Endothelial cell (in vitro differentiated cells): ENCODE measurements at regions not wholly inside any gene's neighbourhood (a gene's known extent, or its start where the extent isn't known, plus 50 kb on each side); places are given as distances from the start of the nearest gene placed in this dataset.

Experiments
- DNase-seq: peaks from one replicate; pipeline ENCODE4 v3.0.0; 2021; ENCODE audit warnings: low spot score
- H3K27ac Mint-ChIP-seq: one replicate; pipeline ENCODE4 v1.8.0; 2021; ENCODE audit warnings: mixed read lengths, inconsistent platforms; ENCODE audit not compliant: unreplicated experiment
- H3K27me3 Mint-ChIP-seq: one replicate; pipeline ENCODE4 v1.8.0; 2021; ENCODE audit warnings: mild to moderate bottlenecking, moderate library complexity, mixed read lengths, inconsistent platforms; ENCODE audit not compliant: unreplicated experiment
- H3K36me3 Mint-ChIP-seq: one replicate; pipeline ENCODE4 v1.8.0; 2021; ENCODE audit warnings: mild to moderate bottlenecking, low read depth, mixed read lengths, inconsistent platforms; ENCODE audit not compliant: unreplicated experiment
- H3K4me1 Mint-ChIP-seq: one replicate; pipeline ENCODE4 v1.8.0; 2021; ENCODE audit warnings: mild to moderate bottlenecking, mixed read lengths, inconsistent platforms; ENCODE audit not compliant: unreplicated experiment
- H3K4me3 Mint-ChIP-seq: one replicate; pipeline ENCODE4 v1.8.0; 2021; ENCODE audit warnings: mild to moderate bottlenecking, mixed read lengths, inconsistent platforms; ENCODE audit not compliant: unreplicated experiment
- H3K9me3 Mint-ChIP-seq: one replicate; pipeline ENCODE4 v1.8.0; 2021; ENCODE audit warnings: mixed read lengths, inconsistent platforms; ENCODE audit not compliant: unreplicated experiment
- CTCF ChIP-seq: fragments of 200-600 bp; sonication (generic); IDR thresholded peaks from one replicate; pipeline ENCODE4 v1.5.0; 2021; ENCODE audit warnings: antibody characterized with exemption; ENCODE audit not compliant: unreplicated experiment

- no peak for DNase-seq
- Mint-ChIP-seq H3K27me3 (no peaks in the 10 kb centered on the region), H3K27ac (no peak overlapping the region), H3K4me1 (no peaks in the 10 kb centered on the region), H3K4me3 (no peak overlapping the region), H3K36me3 (peaks cover 5% of the 10 kb centered on the region), H3K9me3 (no peaks in the 10 kb centered on the region)
- TF ChIP-seq CTCF, result no peak
Observed at GRCh38 chr2:223396993-223397392, 205.2 kb downstream of the SCG2 start.

GRCh38 chr2:223399357-223399957 lies 202.7 kb downstream of the SCG2 start:
- no peak for DNase-seq
- no peaks in the 10 kb centered on the region for H3K27me3 Mint-ChIP-seq
- no peaks in the 10 kb centered on the region for H3K4me1 Mint-ChIP-seq
- TF ChIP-seq CTCF, result no peak
- peaks cover 5% of the 10 kb centered on the region for H3K36me3 Mint-ChIP-seq
- H3K9me3 Mint-ChIP-seq, result no peaks in the 10 kb centered on the region
- H3K27ac Mint-ChIP-seq, result no peak overlapping the region
- no peak overlapping the region for H3K4me3 Mint-ChIP-seq

DNA sequence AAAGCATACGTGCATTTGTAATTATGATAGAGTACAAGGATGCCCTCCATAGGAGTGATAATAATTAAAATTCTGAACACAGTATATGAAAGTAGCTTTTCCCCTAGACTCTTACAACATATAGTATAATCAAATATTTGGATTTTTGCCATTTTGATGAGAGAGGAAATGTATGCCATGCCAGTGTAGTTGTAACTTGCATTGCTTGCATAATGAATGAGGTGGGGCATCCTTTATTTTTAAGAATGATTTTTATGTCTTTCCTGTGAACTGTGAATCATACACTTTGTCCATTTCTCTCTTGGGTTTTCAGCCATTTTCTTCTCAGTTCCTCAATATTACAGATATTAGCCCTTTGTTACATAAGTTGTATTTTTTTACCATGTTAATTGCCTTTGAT lies 197.5 kb downstream of the SCG2 start:
- Mint-ChIP-seq H3K27ac (no peak overlapping the region), H3K4me3 (no peak overlapping the region), H3K9me3 (no peaks in the 10 kb centered on the region), H3K4me1 (no peaks in the 10 kb centered on the region), H3K27me3 (no peaks in the 10 kb centered on the region), H3K36me3 (no peaks in the 10 kb centered on the region)
- no peak for DNase-seq
- TF ChIP-seq CTCF, result no peak

GRCh38 chr2:223414646-223415045 lies 187.5 kb downstream of the SCG2 start:
- no peaks in the 10 kb centered on the region for H3K36me3 Mint-ChIP-seq
- H3K9me3 Mint-ChIP-seq, result no peaks in the 10 kb centered on the region
- H3K27ac Mint-ChIP-seq, result no peak overlapping the region
- TF ChIP-seq CTCF, result no peak
- no peaks in the 10 kb centered on the region for H3K4me1 Mint-ChIP-seq
- H3K4me3 Mint-ChIP-seq, result no peak overlapping the region
- H3K27me3 Mint-ChIP-seq, result no peaks in the 10 kb centered on the region
- DNase-seq, result no peak

DNA sequence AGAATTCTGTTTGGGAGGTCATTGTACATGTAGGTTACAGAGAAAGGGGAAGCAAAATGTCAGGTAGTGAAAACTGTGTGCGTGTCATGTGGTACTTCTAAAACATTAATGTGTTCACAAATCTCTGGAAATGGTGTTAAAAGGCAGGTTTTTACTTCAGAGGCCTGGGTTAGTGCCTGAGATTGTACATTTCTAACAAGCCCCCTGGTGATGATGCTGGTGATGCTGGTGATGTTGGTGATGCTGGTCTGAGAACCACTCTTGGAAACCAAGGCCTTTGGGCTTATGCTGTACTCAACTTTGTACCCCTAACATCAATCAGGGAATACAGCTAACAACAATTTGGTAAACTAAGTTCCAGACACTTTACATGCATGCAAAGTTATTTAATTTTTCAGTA lies 187.1 kb downstream of the SCG2 start:
- Mint-ChIP-seq H3K27ac (no peak overlapping the region), H3K27me3 (no peaks in the 10 kb centered on the region)

More for the DNA sequence above, 187.1 kb downstream of the SCG2 start:
- Mint-ChIP-seq H3K9me3 (no peaks in the 10 kb centered on the region), H3K4me3 (no peak overlapping the region), H3K36me3 (no peaks in the 10 kb centered on the region), H3K4me1 (no peaks in the 10 kb centered on the region)
- TF ChIP-seq CTCF, result no peak
- DNase-seq, result no peak
